Activated CD4-positive, alpha-beta T cell treated with anti-CD3 and anti-CD28 coated beads, Interleukin-2, amount 50 U/mL, for 16 hours (primary cell): ENCODE measurements at regions not wholly inside any gene's neighbourhood (a gene's known extent, or its start where the extent isn't known, plus 50 kb on each side); places are given as distances from the start of the nearest gene placed in this dataset.
A peak's percentile ranks its signal among the peaks of the same experiment; 100 is the strongest.

ENCODE experiments used
- DNase-seq: peaks from one replicate; pipeline ENCODE4 v3.0.0-alpha.2; 2020

DNA sequence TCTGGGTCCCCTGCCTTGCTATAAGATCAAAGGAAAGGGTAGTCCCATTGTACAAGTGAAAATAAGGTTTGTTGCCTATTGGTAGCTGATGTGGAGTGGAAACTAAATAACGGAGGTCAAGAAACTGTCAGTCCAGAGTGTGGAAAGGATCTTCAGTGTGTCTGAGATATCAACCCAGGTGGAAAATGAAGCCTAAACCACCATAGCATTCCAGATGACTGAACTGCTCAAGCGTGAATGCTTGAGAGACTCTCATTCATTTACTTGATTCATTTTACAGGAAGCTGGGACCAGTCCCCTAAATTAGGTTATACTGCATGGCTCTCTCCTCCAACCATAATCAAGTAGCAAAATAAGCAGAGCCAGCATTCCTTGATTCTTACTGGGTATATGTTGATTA lies 116.0 kb upstream of the SLC28A3 start:
- no peak for DNase-seq

GRCh38 chr9:84460695-84461094 lies 120.1 kb upstream of the SLC28A3 start:
- no peak for DNase-seq

DNA sequence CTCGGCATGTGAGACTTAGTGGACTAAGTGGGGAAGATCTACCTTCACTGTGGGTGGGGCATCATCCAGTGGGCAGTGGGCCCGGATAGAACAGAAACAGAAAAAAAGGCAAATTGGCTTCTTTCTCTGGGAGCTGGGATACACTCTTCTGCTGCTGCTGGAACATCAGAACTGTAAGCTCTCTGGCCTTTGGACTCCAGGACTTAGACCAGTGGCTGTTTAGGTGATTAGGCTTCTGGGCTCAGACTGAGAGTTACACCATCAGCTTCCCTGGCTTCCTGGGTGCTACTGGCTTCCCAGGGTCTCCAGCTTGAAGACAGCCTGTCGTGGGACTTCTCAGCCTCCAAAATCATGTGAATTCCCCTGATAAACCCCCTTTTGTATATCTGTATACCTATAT lies 122.7 kb upstream of the SLC28A3 start:
- no peak for DNase-seq

DNA sequence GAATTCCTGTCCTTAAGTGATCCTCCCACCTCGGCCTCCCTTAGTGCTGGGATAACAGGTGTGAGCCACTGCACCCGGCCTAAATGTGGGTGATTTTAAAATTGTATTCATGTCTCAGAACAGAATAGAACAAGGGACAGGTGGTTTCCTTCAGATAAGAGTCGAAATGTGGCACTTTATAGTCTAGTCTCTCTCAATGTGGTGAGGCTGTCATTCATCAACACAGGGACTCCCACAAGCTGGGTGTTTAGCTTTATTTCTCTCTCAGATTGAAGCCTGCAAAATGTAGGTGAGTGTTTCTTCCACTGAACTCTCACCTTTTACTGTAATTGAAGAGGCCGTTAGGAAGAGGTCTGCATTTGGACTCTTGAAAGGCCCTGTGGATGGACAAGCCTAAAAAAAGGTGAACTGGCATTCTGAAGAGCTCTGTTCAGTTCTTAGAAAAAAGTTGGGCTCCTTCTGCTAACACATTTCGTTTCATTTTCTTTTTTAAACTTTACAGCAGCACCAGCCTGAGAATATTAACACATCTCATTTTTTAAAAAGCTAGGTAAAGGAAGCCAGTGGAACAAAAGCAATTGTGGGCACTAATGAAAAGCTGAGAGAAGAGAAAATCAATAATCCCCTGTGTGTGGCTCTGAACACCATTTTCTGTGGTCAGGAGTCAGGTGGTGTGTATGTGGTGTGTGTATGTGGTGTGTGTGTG lies 126.2 kb upstream of the SLC28A3 start:
- no peak for DNase-seq

DNA sequence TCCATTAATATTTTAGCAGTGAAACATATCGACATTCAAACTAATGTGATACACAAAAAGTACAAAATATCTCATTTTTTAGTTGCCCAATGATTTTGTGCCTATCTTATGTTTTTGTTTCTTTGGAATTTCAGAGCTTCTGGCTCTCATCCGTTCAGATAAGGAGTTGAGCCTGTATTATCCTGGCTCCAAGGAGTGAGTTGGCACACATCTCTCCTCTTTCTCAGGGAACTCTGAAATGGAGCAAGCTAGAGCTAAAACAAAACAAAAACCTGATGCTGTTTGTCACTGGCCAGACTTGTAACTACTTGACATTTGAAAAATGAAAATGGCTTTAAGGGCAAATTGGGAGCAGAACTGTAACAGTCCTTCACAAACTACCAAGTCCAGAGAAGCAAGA lies 131.3 kb upstream of the SLC28A3 start:
- DNase-seq = no peak

DNA sequence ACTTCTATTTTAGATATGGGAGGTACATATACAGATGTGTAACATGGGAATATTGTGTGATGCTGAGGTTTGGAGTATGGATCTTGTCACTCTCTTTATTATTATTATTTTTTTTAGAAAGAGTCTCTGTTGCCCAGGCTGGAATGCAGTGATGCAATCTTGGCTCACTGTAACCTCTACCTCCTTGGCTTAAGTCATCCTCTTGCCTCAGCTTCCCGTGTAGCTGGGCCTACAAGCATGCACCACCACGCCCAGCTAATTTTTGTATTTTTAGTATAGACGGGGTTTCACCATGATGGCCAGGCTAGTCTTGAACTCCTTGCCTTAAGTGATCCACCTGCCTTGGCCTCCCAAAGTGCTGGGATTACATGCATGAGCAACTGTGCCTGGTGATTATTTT lies 138.4 kb upstream of the SLC28A3 start:
- DNase-seq = no peak

- DNase-seq = no peak
Observed at GRCh38 chr9:84480071-84480470, 139.5 kb upstream of the SLC28A3 start.

GRCh38 chr9:84481231-84481630 lies 140.7 kb upstream of the SLC28A3 start:
- DNase-seq = no peak

GRCh38 chr9:84481636-84482218 lies 141.2 kb upstream of the SLC28A3 start:
- no peak for DNase-seq

DNA sequence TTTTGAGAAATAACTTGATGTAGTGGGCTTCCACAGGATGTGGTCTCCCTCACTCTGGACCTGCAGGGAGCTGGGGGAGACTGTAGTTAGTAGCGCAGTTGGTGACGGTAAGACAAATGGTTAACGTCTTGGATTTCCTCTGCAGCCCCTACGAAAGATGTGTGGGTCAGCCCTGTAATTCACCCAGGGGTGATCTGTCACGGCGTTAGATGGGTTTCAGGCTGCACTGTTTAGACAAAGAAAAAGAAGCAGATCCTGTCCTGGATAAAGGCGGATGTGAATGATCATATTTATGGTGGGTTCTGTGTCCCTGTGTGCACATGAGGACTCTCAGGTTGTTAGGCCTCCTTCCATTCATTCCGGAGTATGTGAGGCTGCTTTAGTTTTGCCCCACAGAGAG lies 142.0 kb upstream of the SLC28A3 start:
- DNase-seq = no peak

- DNase-seq = no peak
Observed at GRCh38 chr9:84484172-84484571, 143.6 kb upstream of the SLC28A3 start.

DNA sequence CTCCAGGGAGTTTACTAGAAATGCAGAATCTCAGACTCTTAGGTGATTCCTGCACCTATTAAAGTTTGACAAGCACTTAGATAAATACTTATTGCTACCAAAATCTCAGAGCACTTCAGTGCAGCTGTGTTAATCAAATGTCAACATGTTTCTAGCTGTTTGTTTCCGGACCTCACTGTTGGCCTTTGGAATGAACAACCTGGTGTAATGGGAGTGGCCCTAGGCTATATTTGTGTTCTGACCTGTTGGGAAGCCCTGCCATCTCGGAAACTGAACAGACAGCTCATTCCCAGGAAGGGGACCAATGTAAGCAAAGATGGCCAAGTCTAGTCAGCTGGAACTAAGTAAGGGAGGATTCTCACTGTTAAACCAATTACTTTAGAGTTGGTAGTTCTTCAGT lies 145.0 kb upstream of the SLC28A3 start:
- no peak for DNase-seq

DNA sequence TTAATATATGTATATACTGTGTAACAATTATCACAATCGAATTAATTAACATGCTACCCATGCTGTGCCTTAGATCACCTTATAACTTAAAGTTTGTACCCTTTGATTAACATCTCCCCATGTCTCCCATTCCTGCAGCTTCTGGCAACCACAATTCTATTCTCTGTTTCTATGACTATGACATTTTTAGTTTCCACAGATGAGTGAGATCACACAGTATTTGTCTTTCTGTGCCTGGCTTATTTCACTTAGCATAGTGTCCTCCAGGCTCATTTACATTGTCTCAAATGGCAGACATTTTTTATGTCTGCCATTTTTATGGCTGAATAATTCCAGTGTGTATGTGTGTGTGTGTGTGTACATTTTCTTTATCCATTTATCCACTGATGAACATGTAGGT lies 146.1 kb upstream of the SLC28A3 start:
- no peak for DNase-seq

DNA sequence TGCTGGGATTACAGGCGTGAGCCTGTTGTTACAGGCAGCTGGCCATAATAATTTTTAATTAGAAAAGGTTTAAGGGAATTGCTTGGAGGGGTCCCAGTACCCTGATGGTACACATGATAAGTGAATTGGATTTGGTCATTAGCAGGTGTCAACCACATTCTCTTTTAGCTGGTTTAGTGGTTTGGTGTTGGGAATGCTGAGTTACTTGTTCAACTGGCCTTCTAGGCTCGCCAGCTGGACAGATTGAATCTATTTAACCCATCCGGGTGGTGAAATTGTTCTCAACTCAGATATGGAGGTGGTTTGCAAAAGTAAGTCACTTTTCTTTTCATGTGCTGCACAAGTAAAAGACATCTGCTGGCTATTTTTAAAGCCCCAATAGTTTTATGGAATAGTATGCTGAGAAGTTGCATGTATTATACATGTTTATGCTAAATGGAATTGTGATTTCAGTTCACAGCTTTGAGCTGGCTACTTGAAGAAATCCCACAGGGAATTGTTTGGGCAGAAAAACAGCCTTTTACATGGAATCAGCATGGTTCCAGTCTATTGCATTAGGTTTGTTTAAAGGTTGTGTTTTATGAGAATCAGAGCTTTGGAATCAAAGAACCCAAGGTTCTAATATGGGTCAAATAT lies 149.8 kb upstream of the SLC28A3 start:
- DNase-seq = no peak

DNA sequence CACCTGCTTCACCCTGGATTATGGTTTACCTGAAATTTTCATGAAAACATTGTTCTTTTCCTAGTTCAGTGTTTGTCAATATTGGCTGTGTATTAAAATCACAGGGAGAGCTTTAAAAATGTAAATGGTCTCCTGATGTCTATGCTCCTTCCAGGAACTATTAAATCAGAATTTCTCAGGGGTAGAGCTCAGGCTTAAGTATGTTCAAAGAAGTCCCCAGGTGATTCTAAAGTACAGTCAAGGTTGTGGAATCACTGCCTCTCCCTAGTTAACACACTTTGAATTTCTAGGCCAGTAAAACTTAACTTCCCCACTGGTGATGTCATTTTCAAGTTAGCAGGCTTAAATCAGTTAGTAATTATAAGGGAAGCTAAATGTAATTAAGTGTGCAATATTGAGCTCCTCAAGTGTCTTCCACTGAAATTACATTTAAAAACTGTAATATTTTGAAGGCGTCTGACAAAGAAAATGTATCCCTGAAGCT lies 150.3 kb upstream of the SLC28A3 start:
- DNase-seq = no peak

DNA sequence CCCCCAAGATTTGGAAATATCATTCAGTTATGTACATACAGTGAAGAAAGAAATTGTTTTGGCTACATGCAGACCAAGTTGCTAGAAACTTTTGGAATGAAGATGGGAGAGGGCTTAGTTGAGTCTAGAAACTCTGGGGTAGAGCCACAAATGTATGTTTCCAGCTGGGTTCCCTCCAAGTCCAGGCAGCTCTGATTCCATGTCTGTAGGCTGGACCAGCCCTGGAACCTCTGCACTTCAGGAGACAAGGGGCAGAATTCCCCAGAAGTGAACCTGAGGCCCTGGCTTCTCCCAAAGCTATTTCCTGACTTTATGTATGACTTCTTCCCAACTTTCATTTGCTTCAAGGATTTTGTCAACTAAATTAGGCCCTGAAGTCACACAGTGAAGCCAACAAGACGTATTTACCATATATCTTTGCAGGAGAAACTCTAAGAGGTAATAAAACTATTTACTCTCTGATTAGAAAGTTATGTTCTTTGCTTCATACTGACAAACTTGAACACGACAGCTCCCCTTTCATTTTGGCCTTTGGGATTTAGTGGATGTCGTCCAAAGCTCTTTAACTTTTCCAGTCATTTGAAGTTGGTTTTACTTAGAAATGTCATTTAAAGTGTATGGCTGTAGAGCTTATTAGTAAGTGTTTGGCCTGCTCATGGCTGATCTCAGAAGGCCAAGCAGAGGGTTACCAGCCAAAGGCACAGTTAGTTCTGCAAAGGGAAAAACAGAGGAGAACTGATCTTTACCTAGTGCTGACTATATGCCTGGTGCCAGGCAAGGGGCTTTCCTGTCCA lies 152.0 kb upstream of the SLC28A3 start:
- no peak for DNase-seq

GRCh38 chr9:84493284-84493947 lies 152.9 kb upstream of the SLC28A3 start:
- no peak for DNase-seq

- peak; percentile 4 for DNase-seq
Observed at GRCh38 chr9:84499969-84500582, 159.5 kb upstream of the SLC28A3 start.

DNA sequence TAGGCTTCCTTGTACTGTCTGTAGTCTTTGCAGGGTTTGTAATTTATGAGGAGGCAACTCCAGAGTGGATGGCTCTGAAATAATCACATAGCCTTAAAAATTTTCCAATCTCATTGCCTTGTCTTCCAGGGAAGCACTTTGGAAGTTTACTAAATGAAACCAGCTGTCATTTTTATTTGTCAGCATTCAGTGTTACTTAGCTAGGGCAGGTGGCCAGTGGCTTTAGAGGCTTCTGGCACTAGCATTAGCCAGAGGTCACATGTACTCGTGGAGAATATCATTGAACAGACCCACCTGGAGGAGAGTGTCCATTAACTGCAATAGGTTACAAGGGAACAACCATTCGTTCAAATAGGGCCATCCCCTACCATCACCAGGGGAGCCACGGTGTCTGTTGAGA lies 160.3 kb upstream of the SLC28A3 start:
- DNase-seq = no peak

- DNase-seq = no peak
Observed at GRCh38 chr9:84501587-84501986, 161.0 kb upstream of the SLC28A3 start.

DNA sequence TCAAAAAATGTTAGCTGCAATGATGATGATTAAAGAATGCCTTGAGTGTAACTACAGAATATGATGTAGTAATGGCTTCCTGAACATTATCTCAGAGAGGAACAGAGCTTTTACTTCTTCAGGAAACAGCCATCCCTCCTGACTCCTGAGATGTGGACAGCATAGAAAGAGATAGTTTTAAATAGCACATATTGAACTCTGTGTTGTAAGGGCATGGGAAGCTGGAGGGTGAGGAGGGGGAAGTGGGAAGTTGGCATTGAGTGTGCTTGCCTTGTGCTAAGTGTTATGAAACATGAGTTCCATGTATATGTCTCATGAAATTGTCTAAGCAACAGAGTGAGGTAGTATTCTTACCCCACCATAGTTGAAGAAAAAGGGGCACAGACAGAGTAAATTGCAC lies 161.5 kb upstream of the SLC28A3 start:
- no peak for DNase-seq

DNA sequence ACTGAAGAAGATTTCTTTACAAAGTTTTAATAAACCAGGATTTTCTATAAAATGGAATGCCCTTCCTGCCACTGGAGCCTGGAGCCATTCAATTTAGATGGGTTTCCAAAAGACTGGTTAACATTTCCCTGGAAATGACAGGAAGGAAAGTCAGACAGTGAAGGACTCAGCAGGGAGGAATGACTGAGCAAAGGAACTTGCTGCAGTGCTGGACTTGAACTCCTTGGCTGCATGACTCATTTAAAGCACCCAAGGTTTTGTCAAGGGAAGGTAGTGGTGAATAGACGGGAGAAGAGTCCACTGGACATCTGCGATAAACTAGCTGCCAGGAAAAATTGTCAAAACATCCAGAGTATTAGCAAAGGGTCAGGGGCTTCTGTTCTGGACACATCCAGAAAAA lies 163.8 kb upstream of the SLC28A3 start:
- DNase-seq = no peak

GRCh38 chr9:84511651-84512050 lies 157.9 kb upstream of the NTRK2 start:
- DNase-seq = no peak
